ENCODE measurements at regions not wholly inside any gene's neighbourhood (a gene's known extent, or its start where the extent isn't known, plus 50 kb on each side); places are given as distances from the start of the nearest gene placed in this dataset.

GRCh38 chr16:51637770-51638094 is 486.7 kb upstream of the SALL1 start:
- no peak for TF ChIP-seq CTCF (conservative IDR thresholded peaks at IDR 0.05; ENCODE audit: low read length)
- TF ChIP-seq EZH2phosphoT487 (IDR thresholded peaks at IDR 0.05; ENCODE audit: borderline replicate concordance): no peak
